Stimulated activated CD4-positive, alpha-beta T cell treated with anti-CD3 and anti-CD28 coated beads, Interleukin-15, amount 100 ng/mL, for 24 hours (primary cell): ENCODE measurements at regions not wholly inside any gene's neighbourhood (a gene's known extent, or its start where the extent isn't known, plus 50 kb on each side); places are given as distances from the start of the nearest gene placed in this dataset.
A peak's percentile ranks its signal among the peaks of the same experiment; 100 is the strongest.
"Not testable (repeated sequence)": the region's sequence is repeated elsewhere in the genome, so short reads cannot be mapped to it uniquely, and the experiment has no call there.

ENCODE experiments used
- DNase-seq: peaks from one replicate; pipeline ENCODE4 v3.0.0-alpha.2; 2020

DNA sequence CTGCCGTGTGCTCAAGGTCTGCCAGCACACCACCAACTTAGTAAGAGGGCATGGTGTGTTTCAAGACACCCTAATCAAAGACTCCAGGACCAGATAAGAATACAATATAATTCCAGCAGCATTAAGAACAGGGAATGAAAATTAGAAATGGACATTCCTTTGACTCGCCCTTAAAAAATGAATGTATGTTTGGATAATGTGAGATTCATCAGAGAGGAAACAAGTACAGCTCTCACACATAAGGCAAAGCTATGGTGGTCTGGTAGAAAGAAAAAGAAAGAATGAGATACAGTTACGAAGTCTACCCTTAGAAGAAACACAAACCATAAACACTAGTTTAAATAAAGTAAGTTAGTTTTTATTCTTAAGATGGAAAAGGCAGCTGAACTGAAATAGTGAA lies 174.8 kb upstream of the ANK3 start:
- DNase-seq = no peak

DNA sequence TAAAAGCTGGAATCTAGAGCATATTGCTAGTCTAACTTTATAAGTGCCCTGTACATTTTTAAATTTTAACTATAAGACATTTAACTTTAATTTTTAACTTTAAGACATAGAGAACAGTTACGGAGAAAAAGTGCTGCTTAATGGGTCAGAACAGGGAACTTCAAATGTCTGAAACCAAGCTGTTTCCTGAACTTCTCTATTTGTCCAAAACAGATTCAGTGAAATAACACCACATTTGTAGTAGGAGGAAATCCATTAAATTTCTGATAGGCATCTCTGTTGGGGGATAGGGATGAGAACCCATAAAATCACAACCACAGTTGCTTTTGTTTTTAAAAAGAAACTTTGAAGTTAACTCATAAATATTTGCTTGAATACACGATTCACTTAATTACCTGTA lies 170.8 kb upstream of the ANK3 start:
- DNase-seq = no peak

DNA sequence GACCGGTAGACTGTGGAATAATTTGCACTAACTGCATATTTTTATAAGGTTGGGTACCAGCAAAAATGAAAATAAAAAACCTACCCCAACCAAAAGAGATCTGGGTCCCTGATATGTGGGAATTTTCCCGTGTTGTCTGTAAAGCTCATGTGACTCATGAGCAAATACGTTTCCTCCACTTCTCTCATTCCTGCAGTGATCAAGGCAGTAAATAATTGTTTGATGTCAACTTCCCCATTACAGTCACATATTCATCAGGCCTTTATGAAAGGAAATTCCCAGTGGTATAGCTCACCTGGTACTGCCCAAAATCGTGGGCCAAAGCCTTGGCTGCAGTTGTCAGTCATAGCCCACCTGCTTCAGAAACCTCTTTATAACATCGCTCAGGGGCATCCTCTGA lies 166.0 kb upstream of the ANK3 start:
- DNase-seq = no peak

DNA sequence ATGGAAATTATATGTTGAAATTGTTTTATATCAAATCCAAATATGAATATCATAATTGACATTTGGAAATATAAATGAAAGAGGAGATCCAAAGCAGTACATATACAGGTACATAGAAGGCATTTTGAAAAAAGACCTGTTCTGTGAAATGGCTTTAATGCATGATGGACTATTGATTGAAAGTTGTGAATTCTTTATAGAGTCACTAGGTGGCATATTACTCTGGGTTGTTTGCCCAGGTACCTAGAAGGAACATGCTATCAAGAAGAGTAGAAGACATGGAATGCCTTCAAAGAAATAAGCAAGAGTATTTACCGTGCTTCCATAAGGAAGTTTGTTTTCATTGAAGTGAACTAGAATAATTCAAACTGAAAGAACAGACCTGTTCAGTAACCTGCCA lies 160.0 kb upstream of the ANK3 start:
- no peak for DNase-seq

DNA sequence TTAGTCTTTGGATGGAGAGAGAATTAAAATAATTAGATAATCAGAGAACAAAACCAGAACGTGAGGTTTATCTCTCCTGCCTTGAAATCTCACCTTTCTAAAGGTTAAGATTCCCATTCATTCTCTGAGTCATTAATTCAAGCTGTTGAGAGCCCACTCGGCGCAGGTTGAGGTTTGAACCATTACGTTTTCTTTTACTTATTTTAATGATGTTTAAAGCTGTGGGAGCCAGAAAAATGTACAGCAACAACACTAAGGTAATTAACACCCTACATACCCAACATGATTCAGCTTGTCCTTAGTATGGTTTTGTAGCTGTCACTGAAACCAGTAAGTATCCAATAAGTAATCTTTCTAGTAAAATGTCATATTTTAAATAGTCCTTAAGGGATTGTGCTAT lies 153.0 kb upstream of the ANK3 start:
- no peak for DNase-seq

DNA sequence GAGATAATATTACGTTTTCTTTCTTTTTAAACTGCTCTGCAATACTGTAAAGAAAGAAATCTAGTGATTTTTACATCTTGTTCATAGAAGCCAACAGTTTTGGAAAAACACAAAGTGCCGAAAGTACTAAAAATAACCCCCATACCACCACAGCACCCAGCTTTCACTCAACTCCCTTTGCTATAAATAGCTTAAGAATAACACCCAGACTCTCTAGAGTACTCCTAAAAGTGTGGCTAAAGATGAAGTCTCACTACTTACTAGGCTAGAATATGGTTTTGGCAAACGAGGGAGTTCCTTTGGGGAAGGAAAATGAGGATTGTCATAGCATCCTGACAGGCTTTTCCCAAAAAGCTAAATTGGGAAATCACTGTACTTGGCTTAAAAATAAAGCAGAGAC lies 151.8 kb upstream of the ANK3 start:
- no peak for DNase-seq

DNA sequence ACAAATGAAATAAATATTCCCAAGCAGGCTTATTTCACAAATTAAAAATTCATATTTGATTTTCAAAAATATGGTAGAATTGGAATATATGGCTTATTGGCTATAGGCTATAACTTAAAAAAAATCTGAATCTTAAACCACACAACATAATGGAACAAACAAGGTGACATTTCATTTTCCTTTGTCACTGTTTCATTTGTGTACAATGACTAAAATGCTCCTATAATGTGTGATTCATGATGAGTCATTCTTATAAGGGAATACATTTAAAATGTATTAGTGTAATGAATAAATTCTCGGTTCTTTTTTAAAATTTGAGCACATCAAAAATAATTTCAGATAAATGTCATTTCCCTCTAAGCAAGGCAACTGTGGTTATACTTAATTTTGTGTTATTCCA lies 148.0 kb upstream of the ANK3 start:
- no peak for DNase-seq

DNA sequence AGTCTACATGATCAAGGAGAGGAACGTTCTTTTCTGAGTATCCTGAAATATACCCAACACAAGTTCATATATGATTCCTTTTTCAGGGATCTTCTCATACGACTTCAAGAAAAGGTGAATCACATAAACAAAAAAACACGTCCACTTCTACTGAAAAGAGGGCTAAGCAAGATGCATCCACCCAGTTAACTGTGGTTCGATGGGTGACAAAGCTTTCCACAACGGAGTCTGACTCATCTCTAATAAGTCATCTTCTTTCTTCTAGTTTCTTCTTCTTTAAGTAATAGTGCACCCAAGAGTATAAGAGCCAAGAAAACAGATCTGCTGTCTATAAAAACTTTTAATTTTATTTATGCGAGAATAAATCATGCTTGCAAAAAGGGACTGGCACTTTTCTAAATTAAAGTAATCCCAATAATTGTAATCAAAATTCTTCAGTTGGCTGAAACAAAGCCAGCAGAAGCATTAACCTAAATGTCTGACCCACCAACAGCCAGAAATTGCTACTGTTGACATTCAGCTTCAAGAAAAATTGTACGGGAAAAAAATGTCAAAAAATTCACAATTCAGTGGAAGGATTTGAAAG lies 146.9 kb upstream of the ANK3 start:
- DNase-seq = peak; percentile 36

DNA sequence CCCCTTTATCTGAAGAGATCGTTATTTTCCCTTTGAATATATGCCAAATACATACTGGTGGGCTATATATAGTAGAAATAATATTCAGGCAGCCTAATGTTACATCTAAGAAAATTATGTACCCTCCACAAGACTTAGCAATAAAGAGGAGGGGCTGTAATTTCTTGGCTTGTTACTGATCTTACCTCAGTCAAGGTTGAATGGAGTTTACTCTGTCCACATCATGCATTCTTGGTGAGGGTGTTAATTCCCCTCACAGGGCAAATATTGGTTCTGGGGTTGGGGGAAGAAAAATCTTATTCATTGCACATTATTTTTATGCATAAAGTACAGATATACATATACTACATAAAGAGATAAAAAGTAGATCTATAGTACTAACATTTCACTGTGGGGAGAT lies 145.8 kb upstream of the ANK3 start:
- no peak for DNase-seq

DNA sequence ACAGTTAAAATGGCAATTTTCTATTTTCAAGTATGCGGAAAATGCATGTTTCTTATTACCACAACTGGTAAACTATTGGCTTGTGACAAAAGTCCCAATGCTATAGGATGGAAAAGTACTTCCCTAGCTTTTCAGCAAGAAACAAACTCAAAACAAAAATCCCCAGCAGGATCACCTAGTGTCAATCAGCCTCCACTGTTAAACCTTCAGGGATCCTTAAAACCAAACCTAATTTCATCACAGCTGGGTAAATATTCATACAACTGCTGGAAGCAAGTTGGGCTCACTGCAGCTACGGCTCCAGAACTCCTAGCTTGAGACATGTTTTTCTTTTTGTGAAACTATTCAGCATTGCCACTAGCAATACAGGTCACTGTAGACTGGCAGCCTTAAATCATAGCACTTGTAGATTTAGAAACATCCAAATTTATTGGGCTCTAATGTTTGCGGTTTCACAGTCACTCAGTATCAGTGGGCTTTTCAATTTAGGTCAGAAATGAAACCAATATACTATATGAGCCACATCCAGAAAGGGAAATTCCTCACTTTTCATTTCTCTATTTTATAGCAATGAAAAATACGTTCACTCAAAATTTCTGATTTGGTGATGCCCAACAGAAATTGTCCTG lies 145.2 kb upstream of the ANK3 start:
- DNase-seq = no peak

DNA sequence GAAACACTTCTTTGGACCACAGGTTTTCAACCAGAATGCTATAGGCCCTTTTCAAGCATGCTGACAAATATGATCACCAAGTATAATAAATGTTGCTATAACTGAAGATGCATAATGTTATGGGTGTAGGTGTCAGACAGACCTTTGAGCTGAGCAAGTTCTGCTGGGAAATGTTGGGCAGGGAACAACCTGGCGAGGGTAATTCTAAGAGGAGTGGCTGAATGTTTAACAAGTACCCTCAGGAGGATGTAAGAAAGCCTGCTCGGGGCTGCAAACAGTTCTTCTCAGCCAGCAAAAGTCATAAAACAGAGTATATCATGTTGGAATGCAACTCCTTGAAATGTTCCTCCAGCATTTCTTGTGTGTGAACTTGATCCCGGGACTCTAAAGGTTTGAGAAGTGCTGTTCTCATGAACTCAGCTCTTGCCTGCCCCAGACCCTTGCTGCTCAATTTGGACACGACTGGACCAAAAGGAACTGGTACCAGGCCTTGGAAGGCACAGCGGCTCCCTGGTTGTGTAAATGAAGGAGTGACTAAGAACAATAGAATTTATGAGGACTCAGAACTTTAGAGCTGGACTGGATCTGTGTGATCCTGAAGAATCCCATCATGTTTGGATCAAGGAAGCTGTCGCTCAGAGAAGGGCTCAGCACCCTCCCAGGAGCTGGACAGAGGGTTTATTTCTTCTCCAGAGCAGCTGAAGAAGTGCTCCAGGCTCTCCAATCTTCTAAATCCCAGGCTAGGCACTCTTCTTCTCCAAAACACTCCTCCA lies 143.2 kb upstream of the ANK3 start:
- no peak for DNase-seq

DNA sequence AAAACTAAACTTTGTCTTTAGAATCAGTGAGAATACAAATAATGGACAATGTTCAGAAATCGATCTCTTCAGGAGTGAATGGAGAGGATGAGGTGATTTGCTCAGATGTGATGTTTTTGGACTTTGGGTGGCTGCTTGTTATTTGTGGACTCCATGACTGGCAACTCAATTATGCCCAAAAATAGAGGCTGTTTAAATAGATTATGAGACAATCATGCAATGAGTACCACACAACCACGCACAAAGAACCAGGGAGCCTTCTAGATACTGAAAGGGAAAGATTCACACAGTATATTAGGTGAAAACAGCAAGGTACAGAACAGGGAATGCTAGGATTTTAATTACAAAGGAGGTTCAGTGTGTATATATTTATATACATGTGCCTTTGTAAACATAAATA lies 141.3 kb upstream of the ANK3 start:
- DNase-seq = no peak

DNA sequence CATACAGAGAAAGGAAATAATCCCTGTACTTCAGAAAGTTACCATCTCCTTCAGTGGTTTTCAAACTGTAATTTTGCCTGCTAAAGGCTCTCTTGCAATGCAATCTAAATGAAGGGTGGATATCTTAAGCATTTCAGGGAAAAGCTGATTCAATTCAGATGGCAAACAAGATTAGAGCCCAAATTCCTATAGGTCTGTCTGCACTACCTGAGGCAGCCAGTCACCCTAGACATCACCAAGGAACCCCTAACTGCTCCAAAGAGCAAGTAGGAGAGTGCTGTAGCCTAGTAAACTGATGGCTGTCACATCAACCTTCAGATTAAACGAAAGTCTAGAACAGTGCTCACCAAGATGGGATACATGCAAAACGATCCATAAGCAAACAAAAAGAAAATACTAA lies 138.0 kb upstream of the ANK3 start:
- DNase-seq = no peak

DNA sequence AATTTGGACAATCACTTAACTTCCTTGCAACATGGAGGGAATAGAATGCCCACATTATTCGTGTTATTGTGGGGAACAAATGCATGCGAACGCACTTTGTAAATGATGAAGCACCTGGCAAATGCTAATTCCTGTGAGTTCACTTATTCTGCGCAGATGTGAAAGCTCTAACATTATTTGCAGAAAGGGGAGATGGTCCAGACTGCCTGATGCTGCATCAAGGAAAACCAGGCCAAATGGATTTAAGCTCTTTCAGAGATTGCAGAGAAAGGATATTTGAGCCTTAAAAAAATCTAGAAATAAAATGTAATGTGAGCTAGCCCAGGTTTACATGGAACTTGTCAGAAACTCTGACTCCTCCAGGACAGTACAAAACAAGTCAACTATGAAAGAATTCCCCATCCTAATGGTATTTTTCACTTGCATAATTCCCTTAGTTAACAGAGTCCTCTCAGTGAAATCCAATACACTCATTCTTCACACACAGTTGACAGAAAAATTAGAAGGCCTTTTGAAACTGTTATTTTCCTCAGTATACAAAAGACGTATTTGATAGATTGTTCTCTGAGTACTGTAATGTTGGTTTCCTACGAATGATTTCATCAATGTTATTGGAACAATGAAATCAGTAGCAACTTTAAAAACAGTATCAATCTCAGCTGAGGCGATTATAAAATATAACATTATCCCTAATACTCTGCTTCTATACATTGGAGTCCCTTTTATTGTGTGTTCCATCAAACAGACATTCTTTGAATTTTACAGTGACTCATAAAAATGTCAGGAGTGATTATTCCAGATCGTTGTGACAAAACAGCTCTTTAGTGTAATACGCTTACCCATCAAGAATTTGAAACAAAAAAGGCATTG lies 136.3 kb upstream of the ANK3 start:
- no peak for DNase-seq

DNA sequence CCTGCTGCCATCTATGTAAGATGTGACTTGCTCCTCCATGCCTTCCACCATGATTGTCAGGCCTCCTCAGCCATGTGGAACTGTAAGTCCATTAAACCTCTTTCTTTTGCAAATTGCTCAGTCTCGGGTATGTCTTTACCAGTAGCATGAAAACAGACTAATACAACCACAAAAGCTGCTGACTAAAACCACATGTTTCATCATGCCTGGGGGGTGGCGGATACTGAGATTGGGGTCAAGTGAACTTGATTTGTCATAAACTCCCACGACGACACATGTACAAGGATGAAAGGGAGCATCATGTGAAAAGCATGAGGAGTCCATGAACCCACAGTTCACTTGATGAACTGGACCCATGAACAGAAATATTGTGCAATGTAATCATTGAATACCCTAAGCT lies 134.9 kb upstream of the ANK3 start:
- DNase-seq = peak; percentile 18

DNA sequence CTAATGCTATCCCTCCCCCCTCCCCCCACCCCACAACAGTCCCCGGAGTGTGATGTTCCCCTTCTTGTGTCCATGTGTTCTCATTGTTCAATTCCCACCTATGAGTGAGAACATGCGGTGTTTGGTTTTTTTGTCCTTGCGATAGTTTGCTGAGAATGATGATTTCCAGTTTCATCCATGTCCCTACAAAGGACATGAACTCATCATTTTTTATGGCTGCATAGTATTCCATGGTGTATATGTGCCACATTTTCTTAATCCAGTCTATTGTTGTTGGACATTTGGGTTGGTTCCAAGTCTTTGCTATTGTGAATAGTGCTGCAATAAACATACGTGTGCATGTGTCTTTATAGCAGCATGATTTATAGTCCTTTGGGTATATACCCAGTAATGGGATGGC lies 133.7 kb upstream of the ANK3 start:
- not testable (repeated sequence) for DNase-seq

DNA sequence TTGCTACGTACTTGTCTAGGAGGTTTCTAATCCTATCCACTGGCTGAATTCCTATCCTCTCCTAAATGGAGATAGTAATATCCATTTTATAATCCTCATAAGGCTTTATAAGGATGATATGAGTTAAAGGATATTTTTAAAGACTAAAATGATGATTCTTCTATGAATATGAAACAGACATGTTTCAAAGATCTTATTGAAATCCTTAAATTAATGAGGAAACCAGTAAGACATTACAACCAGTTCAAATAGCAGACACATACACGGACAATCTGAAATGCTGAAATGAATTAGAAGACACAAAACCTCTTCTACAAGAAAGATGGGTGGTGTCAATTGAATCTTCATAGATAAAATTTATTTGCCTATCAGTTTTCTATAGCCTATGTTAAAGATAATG lies 132.9 kb upstream of the ANK3 start:
- DNase-seq = no peak

DNA sequence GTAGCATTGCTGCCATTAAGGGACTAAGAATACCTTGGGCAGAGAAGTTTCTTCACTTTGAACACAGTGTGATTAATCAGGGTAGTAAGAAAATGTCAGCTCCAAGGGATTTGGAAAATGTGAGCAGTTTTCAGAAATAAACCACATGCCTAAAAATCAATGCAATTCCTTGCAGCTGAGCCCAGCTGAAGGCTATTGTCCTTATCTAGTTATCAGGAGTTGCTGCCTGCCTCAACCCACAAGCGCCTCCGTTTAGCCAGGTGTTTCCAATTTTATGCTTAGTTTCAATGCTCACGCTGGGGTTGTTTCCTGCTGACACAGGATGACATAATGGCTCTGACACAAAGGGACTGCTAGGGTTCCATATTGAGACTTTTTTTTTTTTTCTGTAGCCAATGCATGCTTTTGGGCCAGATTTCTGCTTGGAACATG lies 132.3 kb upstream of the ANK3 start:
- peak; percentile 29 for DNase-seq

DNA sequence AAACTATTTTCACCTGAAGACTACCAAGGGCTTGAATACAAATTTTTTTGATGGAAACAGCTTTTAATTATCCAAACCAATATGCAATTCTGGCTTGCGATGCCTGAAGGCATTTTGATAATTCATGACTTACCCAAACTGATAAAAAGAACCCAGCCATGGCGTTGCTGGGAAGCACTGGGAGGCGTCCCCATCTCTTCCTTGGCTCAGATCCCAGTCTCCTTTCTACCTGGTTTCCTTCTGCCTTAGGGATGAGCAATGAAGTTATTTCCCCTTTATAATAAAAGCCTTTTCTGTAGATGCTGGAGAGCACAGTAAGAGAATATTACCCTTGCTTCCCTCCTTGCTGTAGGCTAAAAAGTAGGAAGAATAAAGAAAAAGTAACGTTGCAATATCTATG lies 129.1 kb upstream of the ANK3 start:
- DNase-seq = no peak

DNA sequence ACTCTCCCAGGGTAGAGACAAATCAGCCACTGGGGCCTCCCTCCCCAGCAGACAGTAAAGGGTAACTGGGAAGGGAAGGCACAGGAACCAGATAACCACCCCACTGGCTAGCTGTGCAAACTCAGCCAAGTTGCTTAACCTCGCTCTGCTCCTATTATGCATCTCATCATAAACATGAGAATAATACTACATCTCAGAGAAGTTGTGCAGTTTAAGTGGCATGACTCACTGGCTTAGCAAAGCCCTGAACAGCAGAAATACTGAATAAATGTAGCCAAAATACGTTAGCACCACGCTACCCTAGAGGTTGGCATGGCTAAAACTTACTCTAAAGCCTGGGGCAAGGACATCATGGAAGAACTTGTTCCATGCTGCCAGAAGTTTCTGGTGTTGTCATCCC lies 128.1 kb upstream of the ANK3 start:
- DNase-seq = no peak

DNA sequence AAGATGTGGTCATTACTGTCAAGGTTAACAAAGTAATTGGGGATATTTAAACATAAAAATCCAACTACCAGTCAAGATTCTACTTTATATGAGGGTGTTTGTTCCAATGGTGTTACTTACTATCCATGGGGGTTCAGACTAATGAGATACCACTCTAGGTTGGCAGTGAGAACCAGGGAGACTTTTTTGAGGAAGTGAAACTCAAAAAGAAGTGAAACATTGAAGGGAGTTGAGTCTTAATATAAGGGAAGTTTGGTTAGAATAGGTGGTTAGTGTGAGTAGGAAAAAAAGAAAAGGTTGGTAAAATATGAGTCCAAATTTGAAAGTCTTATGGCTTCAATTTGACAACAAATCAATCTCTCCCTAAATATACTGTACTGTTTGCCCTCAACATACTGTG lies 123.6 kb upstream of the ANK3 start:
- no peak for DNase-seq

DNA sequence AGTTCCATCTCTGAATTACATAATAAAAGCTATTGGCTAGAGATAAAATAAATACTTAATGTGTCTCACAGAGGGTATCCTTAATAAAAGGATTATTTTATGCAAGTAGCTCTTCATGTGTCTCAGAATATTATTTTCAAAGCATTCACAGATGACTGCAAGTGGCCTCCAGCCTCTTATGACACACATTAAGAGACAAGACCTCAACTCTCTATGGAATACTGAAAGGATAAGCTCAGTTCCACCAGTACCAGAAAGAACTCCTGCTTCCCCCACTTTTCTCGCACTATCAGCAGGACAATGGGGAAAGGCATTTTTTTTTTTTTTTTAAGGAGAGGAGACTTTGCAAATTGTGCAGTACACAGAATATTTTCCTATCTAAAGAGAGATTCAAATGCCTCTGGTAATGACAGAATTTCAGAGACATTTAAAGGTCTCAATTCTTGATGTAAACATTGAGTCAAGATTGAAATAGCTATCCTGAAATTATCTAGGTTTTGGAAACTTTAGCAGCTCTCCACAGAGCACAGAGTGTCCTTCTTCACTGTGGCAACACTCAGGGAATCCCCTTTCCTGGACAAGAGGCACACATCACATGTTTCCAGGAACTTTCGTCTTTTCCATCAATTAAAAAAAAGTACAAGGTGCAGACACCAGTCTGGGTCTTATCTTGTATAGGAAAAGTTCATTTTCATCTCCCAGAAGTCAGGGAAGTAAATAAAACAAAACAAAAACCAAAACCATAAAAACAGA lies 122.0 kb upstream of the ANK3 start:
- no peak for DNase-seq

DNA sequence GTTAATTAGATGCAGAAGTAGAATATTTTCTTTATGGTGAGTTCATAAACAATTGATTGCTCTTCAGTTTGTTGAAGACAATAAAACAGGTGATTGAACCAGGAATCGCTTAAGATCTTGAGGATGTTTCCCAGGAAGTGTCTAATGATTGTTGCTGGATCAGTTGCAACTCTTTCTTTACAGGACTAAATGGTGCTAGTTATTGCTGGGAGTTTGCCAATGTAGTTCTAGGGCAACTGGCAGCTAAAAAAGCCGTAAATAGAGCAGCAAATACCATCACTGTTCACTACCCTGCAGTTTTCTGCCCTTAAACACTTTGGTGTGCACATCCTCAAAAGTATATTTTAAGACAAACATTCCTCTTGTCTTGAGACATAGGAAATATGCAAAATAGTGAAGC lies 119.2 kb upstream of the ANK3 start:
- DNase-seq = no peak
